GM15510 (cell line): ENCODE measurements at regions not wholly inside any gene's neighbourhood (a gene's known extent, or its start where the extent isn't known, plus 50 kb on each side); places are given as distances from the start of the nearest gene placed in this dataset.

Experiments
- POLR2A ChIP-seq: IDR thresholded peaks from 3 replicates; pipeline ENCODE4 v1.6.1; 2011; ENCODE audit warnings: borderline replicate concordance; ENCODE audit not compliant: insufficient read length; ENCODE audit errors: extremely low read depth

GRCh38 chr6:37560737-37561103 is 61.0 kb upstream of the CCDC167 start:
- TF ChIP-seq POLR2A, result no peak

- TF ChIP-seq POLR2A, result no peak
Measured at GRCh38 chr6:37559501-37559900, 59.8 kb upstream of the CCDC167 start.

- no peak for TF ChIP-seq POLR2A
Measured at GRCh38 chr6:37559050-37559449, 59.4 kb upstream of the CCDC167 start.

GRCh38 chr6:37558646-37559045 is 59.0 kb upstream of the CCDC167 start:
- TF ChIP-seq POLR2A, result no peak

GRCh38 chr6:37558168-37558567 is 58.5 kb upstream of the CCDC167 start:
- TF ChIP-seq POLR2A, result no peak

GRCh38 chr6:37557645-37558114 is 58.0 kb upstream of the CCDC167 start:
- no peak for TF ChIP-seq POLR2A

GRCh38 chr6:37556881-37557644 is 57.4 kb upstream of the CCDC167 start:
- peak; percentile 34 for TF ChIP-seq POLR2A

- peak; percentile 38 for TF ChIP-seq POLR2A
Measured at GRCh38 chr6:37555040-37555781, 55.5 kb upstream of the CCDC167 start.

GRCh38 chr6:37554480-37554819 is 54.8 kb upstream of the CCDC167 start:
- TF ChIP-seq POLR2A, result no peak

GRCh38 chr6:37552267-37552666 is 52.6 kb upstream of the CCDC167 start:
- TF ChIP-seq POLR2A, result no peak

- no peak for TF ChIP-seq POLR2A
Measured at GRCh38 chr6:37551867-37552266, 52.2 kb upstream of the CCDC167 start.

GRCh38 chr6:37551446-37551845 is 51.8 kb upstream of the CCDC167 start:
- TF ChIP-seq POLR2A, result no peak

GRCh38 chr6:37551002-37551401 is 51.3 kb upstream of the CCDC167 start:
- no peak for TF ChIP-seq POLR2A

GRCh38 chr6:37550191-37550831 is 50.6 kb upstream of the CCDC167 start:
- no peak for TF ChIP-seq POLR2A

- no peak for TF ChIP-seq POLR2A
Measured at GRCh38 chr6:37549558-37549957, 49.9 kb upstream of the CCDC167 start.
